ENCODE measurements at regions not wholly inside any gene's neighbourhood (a gene's known extent, or its start where the extent isn't known, plus 50 kb on each side); places are given as distances from the start of the nearest gene placed in this dataset.
"Not testable (repeated sequence)": the region's sequence is repeated elsewhere in the genome, so short reads cannot be mapped to it uniquely, and the experiment has no call there.

DNA sequence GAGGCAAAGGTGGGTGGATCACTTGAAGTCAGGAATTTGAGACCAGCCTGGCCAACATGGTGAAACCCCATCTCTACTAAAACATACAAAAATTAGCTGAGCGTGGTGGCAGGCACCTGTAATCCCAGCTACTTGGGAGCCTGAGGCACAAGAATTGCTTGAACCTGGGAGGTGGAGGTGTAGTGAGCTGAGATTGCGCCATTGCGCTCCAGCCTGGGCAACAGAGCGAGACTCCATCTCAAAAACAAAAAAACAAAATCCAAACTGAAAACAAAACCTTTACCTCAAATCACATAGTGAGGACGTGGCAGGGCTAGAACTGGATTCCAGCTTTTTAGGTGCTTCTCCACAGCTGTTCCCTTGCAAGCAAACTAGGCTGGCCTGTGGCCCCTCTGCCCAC is 58.5 kb upstream of the EDAR start:
- TF ChIP-seq, protein P1, sequence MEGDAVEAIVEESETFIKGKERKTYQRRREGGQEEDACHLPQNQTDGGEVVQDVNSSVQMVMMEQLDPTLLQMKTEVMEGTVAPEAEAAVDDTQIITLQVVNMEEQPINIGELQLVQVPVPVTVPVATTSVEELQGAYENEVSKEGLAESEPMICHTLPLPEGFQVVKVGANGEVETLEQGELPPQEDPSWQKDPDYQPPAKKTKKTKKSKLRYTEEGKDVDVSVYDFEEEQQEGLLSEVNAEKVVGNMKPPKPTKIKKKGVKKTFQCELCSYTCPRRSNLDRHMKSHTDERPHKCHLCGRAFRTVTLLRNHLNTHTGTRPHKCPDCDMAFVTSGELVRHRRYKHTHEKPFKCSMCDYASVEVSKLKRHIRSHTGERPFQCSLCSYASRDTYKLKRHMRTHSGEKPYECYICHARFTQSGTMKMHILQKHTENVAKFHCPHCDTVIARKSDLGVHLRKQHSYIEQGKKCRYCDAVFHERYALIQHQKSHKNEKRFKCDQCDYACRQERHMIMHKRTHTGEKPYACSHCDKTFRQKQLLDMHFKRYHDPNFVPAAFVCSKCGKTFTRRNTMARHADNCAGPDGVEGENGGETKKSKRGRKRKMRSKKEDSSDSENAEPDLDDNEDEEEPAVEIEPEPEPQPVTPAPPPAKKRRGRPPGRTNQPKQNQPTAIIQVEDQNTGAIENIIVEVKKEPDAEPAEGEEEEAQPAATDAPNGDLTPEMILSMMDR (IDR thresholded peaks at IDR 0.05) = not testable (repeated sequence)
- not testable (repeated sequence) for TF ChIP-seq SMC3 (IDR thresholded peaks at IDR 0.05); MAFK (IDR thresholded peaks at IDR 0.05; ENCODE audit: partially characterized antibody); CEBPB (IDR thresholded peaks at IDR 0.05); NR3C1 (IDR thresholded peaks at IDR 0.05); POLR2A (IDR thresholded peaks at IDR 0.05; ENCODE audit: low read length); POLR2AphosphoS2 (conservative IDR thresholded peaks at IDR 0.05; ENCODE audit: low read length)
- TF ChIP-seq, protein P2, sequence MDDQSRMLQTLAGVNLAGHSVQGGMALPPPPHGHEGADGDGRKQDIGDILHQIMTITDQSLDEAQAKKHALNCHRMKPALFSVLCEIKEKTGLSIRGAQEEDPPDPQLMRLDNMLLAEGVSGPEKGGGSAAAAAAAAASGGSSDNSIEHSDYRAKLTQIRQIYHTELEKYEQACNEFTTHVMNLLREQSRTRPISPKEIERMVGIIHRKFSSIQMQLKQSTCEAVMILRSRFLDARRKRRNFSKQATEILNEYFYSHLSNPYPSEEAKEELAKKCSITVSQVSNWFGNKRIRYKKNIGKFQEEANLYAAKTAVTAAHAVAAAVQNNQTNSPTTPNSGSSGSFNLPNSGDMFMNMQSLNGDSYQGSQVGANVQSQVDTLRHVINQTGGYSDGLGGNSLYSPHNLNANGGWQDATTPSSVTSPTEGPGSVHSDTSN (IDR thresholded peaks at IDR 0.05) = not testable (repeated sequence)

Data from A549 (cell line).